K562 (cell line): ENCODE measurements at regions not wholly inside any gene's neighbourhood (a gene's known extent, or its start where the extent isn't known, plus 50 kb on each side); places are given as distances from the start of the nearest gene placed in this dataset.

Experiments used
- ATAC-seq: fragments of 200-7000 bp; cut with Tn5 transposase; 3 replicates; pipeline ENCODE4 v1.9.1; 2020; ENCODE audit warnings: moderate library complexity
- BruUV-seq: library from RNA; stranded (reverse); fragments of 400-500 nt; replicated peaks from 2 replicates; lab custom pipeline; 2021; lab: Mats Ljungman, UMichigan
- CTCF ChIA-PET: fragments of 300-600 bp; formaldehyde crosslinking; extraction: SDS; loops from one replicate; lab custom pipeline; 2021; ENCODE audit warnings: low intra/inter-chr PET ratio; lab: Yijun Ruan, JAX
- POLR2A ChIA-PET: fragments of 300-600, 350-650 bp; sonication (Branson Sonifier 250); formaldehyde crosslinking; extraction: SDS; loops from one replicate; lab custom pipeline; 2021; ENCODE audit warnings: antibody characterized with exemption, inconsistent platforms; lab: Yijun Ruan, JAX
- DNase-seq, 4 experiments: peaks; one replicate each; pipeline versions ENCODE4 v3.0.0 to v3.0.0-alpha.2; 2011 to 2018; ENCODE audit warnings: low spot score in 3 of 4, mixed read lengths in 3 of 4; ENCODE audit errors: extremely low read depth in 1 of 4
- FAIRE-seq: peaks from 2 replicates; lab custom pipeline; 2011; peaks lifted over from hg19 to GRCh38; lab: Jason Lieb, UNC
- H2AFZ ChIP-seq: 2 replicates; pipeline ENCODE4 v1.6.0; 2011; ENCODE audit warnings: low read depth, low read length, control low read depth, inconsistent platforms
- H3K27ac ChIP-seq: fragments of 200-600 bp; 3 replicates; pipeline ENCODE4 v1.8.0; 2011; ENCODE audit warnings: low read depth, mild to moderate bottlenecking, control low read depth, inconsistent platforms, low read length, moderate library complexity, mixed read lengths; ENCODE audit errors: extremely low read depth
- H3K27me3 ChIP-seq, 2 experiments: fragments of 300-600 bp in 1 of 2; 2 replicates in 1 of 2; 3 replicates in 1 of 2; pipeline versions ENCODE4 v1.6.0 to v1.8.0; 2011; ENCODE audit warnings: inconsistent platforms in 2 of 2, low read length in 2 of 2, mild to moderate bottlenecking in 1 of 2, mixed read lengths in 1 of 2, moderate library complexity in 1 of 2; ENCODE audit not compliant: control insufficient read depth in 2 of 2, insufficient read depth in 2 of 2
- H3K36me3 ChIP-seq: fragments of 300-600 bp; 3 replicates; pipeline ENCODE4 v1.8.0; 2011; ENCODE audit warnings: mild to moderate bottlenecking, low read length, inconsistent platforms; ENCODE audit not compliant: control insufficient read depth, insufficient read depth
- H3K4me1 ChIP-seq, 2 experiments: fragments of 200-600 bp in 1 of 2; replicated peaks in 1 of 2; 2 replicates in 1 of 2; 3 replicates in 1 of 2; pipeline versions ENCODE4 v1.5.1 to v1.8.0; 2011; ENCODE audit warnings: inconsistent platforms in 2 of 2, low read length in 2 of 2, mild to moderate bottlenecking in 1 of 2, mixed read lengths in 1 of 2, moderate library complexity in 1 of 2; ENCODE audit not compliant: control insufficient read depth in 2 of 2, insufficient read depth in 2 of 2
- H3K4me2 ChIP-seq: 2 replicates; pipeline ENCODE4 v1.6.1; 2011; ENCODE audit warnings: low read length, control low read depth, inconsistent platforms, mixed read lengths; ENCODE audit not compliant: insufficient read depth
- H3K4me3 ChIP-seq: fragments of 200-600 bp; sonication (generic), shearing (Covaris generic); 2 replicates; pipeline ENCODE4 v1.5.1; 2016; ENCODE audit warnings: control low read depth, inconsistent platforms
- H3K79me2 ChIP-seq: fragments of 200-600 bp; 3 replicates; pipeline ENCODE4 v1.8.0; 2011; ENCODE audit warnings: low read length, inconsistent platforms; ENCODE audit not compliant: control insufficient read depth, insufficient read depth
- H3K9ac ChIP-seq, 2 experiments: 2 replicates each; pipeline versions ENCODE4 v1.6.0 to v1.6.1; 2011; ENCODE audit warnings: low read depth in 2 of 2, low read length in 2 of 2, control low read depth in 1 of 2, inconsistent platforms in 1 of 2, mild to moderate bottlenecking in 1 of 2, mixed read lengths in 1 of 2; ENCODE audit not compliant: insufficient read depth in 1 of 2
- H3K9me1 ChIP-seq: one replicate; pipeline ENCODE4 v1.6.0; 2011; ENCODE audit warnings: inconsistent platforms, mild to moderate bottlenecking, low read length, moderate library complexity; ENCODE audit not compliant: control insufficient read depth, insufficient read depth
- H3K9me3 ChIP-seq: replicated peaks from 2 replicates; pipeline ENCODE4 v1.5.1; 2011; ENCODE audit warnings: low read depth, low read length, inconsistent platforms; ENCODE audit not compliant: control insufficient read depth, insufficient read depth
- H4K20me1 ChIP-seq: replicated peaks from 2 replicates; pipeline ENCODE4 v1.6.1; 2011; ENCODE audit warnings: low read length, inconsistent platforms, mixed read lengths; ENCODE audit not compliant: control insufficient read depth, insufficient read depth
- CHD4 ChIP-seq: fragments of 200-600 bp; sonication (generic); IDR thresholded peaks from 3 replicates; pipeline ENCODE4 v1.6.1; 2012; ENCODE audit warnings: low read depth, mild to moderate bottlenecking, mixed read lengths, low read length, inconsistent platforms; ENCODE audit not compliant: insufficient read depth, insufficient replicate concordance, poor library complexity, severe bottlenecking
- CLOCK ChIP-seq: fragments of 250-450 bp; sonication (Bioruptor Pico); IDR thresholded peaks from 2 replicates; pipeline ENCODE4 v1.4.0; 2020; ENCODE audit warnings: mild to moderate bottlenecking, moderate library complexity, borderline replicate concordance
- CREBBP ChIP-seq: IDR thresholded peaks from one replicate; pipeline ENCODE4 v1.6.1; 2012; ENCODE audit warnings: low read depth, mild to moderate bottlenecking, control low read depth, inconsistent platforms, low read length
- ESRRA ChIP-seq: fragments of 450-650 bp; IDR thresholded peaks from 2 replicates; pipeline ENCODE4 v1.6.1; 2014; ENCODE audit warnings: low read depth, mild to moderate bottlenecking, moderate library complexity, borderline replicate concordance
- FOXA3 ChIP-seq, 2 experiments: fragments of 450-650 bp in 1 of 2; sonication (generic) in 1 of 2; formaldehyde crosslinking; IDR thresholded peaks in 1 of 2; conservative IDR thresholded peaks in 1 of 2; 2 replicates each; pipeline versions ENCODE4 v1.4.0 to v1.8.0; 2020 to 2022; ENCODE audit warnings: mild to moderate bottlenecking in 2 of 2, missing genetic modification reagents in 1 of 2
- MEIS2 ChIP-seq: fragments of 450-650 bp; IDR thresholded peaks from 2 replicates; pipeline ENCODE4 v1.6.1; 2014; ENCODE audit warnings: mild to moderate bottlenecking; ENCODE audit not compliant: partially characterized antibody
- MTA3 ChIP-seq: fragments of 450-650 bp; formaldehyde crosslinking; IDR thresholded peaks from 2 replicates; pipeline ENCODE4 v1.6.1; 2017; ENCODE audit warnings: mild to moderate bottlenecking, borderline replicate concordance
- NR2C2 ChIP-seq, 2 experiments: fragments of 200-800 bp in 1 of 2; sonication (Bioruptor generic) in 1 of 2; sonication (generic) in 1 of 2; formaldehyde crosslinking in 1 of 2; IDR thresholded peaks; 2 replicates each; pipeline versions ENCODE4 v1.6.1 to v1.8.0; 2016 to 2022; ENCODE audit warnings: mild to moderate bottlenecking in 1 of 2, missing compliant biosample characterization in 1 of 2, missing genetic modification characterization in 1 of 2, missing genetic modification reagents in 1 of 2
- POLR2H ChIP-seq: IDR thresholded peaks from 2 replicates; pipeline ENCODE4 v1.6.1; 2016; ENCODE audit warnings: missing genetic modification characterization, low read depth, mild to moderate bottlenecking, control low read depth, missing compliant biosample characterization, moderate library complexity
- RBM22 ChIP-seq: fragments of 200-400 bp; formaldehyde crosslinking; IDR thresholded peaks from 2 replicates; pipeline ENCODE4 v1.6.1; 2018; ENCODE audit warnings: low read length, low read depth; ENCODE audit not compliant: poor library complexity, severe bottlenecking
- SNIP1 ChIP-seq: fragments of 450-650 bp; IDR thresholded peaks from 2 replicates; pipeline ENCODE4 v1.7.1; 2017; ENCODE audit warnings: low read depth, mild to moderate bottlenecking
- ZZZ3 ChIP-seq: fragments of 450-650 bp; IDR thresholded peaks from 2 replicates; pipeline ENCODE4 v1.6.1; 2016; ENCODE audit warnings: antibody characterized with exemption, mild to moderate bottlenecking, moderate library complexity
- WGBS: fragments of 100-300 bp; shearing (Covaris generic); methylation state at CpG from one replicate; pipeline ENCODE4 v1.1.6; 2016; ENCODE audit warnings: low coverage, mixed read lengths; ENCODE audit not compliant: insufficient coverage; ENCODE audit errors: missing lambda C conversion rate; 5-methylcytosine and 5-hydroxymethylcytosine counted together
- in situ Hi-C: fragments of 300-500 bp; cut with MboI; formaldehyde crosslinking; loops from 4 replicates; pipeline ENCODE4 v1.15.0; 2018; ENCODE audit warnings: inconsistent platforms, mixed read lengths
- intact Hi-C: fragments of 100-400 bp; cut with micrococcal nuclease; formaldehyde crosslinking; loops from 2 replicates; pipeline ENCODE4 v1.14.2; 2022
- TF ChIP-seq, protein P1 (sequence below): fragments of 450-650 bp; IDR thresholded peaks from 2 replicates; pipeline ENCODE4 v1.6.1; 2017; ENCODE audit warnings: antibody characterized with exemption, mild to moderate bottlenecking

GRCh38 chr3:143210141-143210540 is 90.6 kb downstream of the CHST2 start (continued):
- TF ChIP-seq FOXA3 (CRISPR knock-in tag; conservative IDR thresholded peaks at IDR 0.05 in 1 of 2, IDR thresholded peaks at IDR 0.05 in 1 of 2): no peak

- H3K4me2 ChIP-seq: no peak overlapping the region; the same call in 1 of the 2 replicates
- no peak for FAIRE-seq
- no peak for DNase-seq
- no peaks in the 10 kb centered on the region for H3K27me3 ChIP-seq
- no peaks in the 10 kb centered on the region for H4K20me1 ChIP-seq
- WGBS: 71% methylated on average over 4 of the region's 4 CpGs
- H3K9ac ChIP-seq: no peak overlapping the region
- H3K27ac ChIP-seq: no peak overlapping the region
- H3K4me3 ChIP-seq: no peak overlapping the region
- H3K79me2 ChIP-seq: no peaks in the 10 kb centered on the region
- H3K9me1 ChIP-seq: no peaks in the 10 kb centered on the region
- BruUV-seq: no TSS peak
- intact Hi-C loops (no loop called here), in situ Hi-C loops (no loop called here)
- no peaks in the 10 kb centered on the region for H3K36me3 ChIP-seq
- ChIA-PET POLR2A (no interaction called here), CTCF (no interaction called here)
- H2AFZ ChIP-seq: 0 out of 2 replicates have a peak overlapping the region, but pooled peaks have one; percentile 40
- peaks cover 0 to 15% of the 10 kb centered on the region in 2 experiments; a peak in 2 of 5 replicates for H3K4me1 ChIP-seq
- H3K9me3 ChIP-seq: no peaks in the 10 kb centered on the region
- ATAC-seq: no peak
- TF ChIP-seq, protein P1, sequence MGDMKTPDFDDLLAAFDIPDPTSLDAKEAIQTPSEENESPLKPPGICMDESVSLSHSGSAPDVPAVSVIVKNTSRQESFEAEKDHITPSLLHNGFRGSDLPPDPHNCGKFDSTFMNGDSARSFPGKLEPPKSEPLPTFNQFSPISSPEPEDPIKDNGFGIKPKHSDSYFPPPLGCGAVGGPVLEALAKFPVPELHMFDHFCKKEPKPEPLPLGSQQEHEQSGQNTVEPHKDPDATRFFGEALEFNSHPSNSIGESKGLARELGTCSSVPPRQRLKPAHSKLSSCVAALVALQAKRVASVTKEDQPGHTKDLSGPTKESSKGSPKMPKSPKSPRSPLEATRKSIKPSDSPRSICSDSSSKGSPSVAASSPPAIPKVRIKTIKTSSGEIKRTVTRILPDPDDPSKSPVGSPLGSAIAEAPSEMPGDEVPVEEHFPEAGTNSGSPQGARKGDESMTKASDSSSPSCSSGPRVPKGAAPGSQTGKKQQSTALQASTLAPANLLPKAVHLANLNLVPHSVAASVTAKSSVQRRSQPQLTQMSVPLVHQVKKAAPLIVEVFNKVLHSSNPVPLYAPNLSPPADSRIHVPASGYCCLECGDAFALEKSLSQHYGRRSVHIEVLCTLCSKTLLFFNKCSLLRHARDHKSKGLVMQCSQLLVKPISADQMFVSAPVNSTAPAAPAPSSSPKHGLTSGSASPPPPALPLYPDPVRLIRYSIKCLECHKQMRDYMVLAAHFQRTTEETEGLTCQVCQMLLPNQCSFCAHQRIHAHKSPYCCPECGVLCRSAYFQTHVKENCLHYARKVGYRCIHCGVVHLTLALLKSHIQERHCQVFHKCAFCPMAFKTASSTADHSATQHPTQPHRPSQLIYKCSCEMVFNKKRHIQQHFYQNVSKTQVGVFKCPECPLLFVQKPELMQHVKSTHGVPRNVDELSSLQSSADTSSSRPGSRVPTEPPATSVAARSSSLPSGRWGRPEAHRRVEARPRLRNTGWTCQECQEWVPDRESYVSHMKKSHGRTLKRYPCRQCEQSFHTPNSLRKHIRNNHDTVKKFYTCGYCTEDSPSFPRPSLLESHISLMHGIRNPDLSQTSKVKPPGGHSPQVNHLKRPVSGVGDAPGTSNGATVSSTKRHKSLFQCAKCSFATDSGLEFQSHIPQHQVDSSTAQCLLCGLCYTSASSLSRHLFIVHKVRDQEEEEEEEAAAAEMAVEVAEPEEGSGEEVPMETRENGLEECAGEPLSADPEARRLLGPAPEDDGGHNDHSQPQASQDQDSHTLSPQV: no peak
- no peak for TF ChIP-seq ESRRA
- no peak for TF ChIP-seq CREBBP
- TF ChIP-seq CHD4: no peak
- TF ChIP-seq RBM22: no peak
- no peak for TF ChIP-seq SNIP1
- TF ChIP-seq POLR2H (tag): no peak
- TF ChIP-seq CLOCK (CRISPR knock-in tag): no peak
- no peak for TF ChIP-seq MEIS2
- no peak for TF ChIP-seq NR2C2 (CRISPR knock-in tag; IDR thresholded peaks at IDR 0.05)
- TF ChIP-seq NR2C2 (tag; IDR thresholded peaks at IDR 0.05): no peak
- no peak for TF ChIP-seq ZZZ3
- no peak for TF ChIP-seq MTA3
Observed at GRCh38 chr3:143215059-143215458, 95.5 kb downstream of the CHST2 start.
